ENCODE measurements at regions not wholly inside any gene's neighbourhood (a gene's known extent, or its start where the extent isn't known, plus 50 kb on each side); places are given as distances from the start of the nearest gene placed in this dataset.

- no peak for DNase-seq
Measured at GRCh38 chr1:209249785-209250440, 333.6 kb upstream of the CAMK1G start.

GRCh38 chr1:209250861-209251636 is 332.5 kb upstream of the CAMK1G start:
- DNase-seq = no peak

- DNase-seq = no peak
Measured at GRCh38 chr1:209256766-209257350, 326.7 kb upstream of the CAMK1G start.

- no peak for DNase-seq
Measured at GRCh38 chr1:209257454-209257853, 326.1 kb upstream of the CAMK1G start.

- DNase-seq = no peak
Measured at GRCh38 chr1:209260136-209260535, 323.4 kb upstream of the CAMK1G start.

GRCh38 chr1:209262631-209263030 is 320.9 kb upstream of the CAMK1G start:
- no peak for DNase-seq

GRCh38 chr1:209265301-209265700 is 318.2 kb upstream of the CAMK1G start:
- DNase-seq = no peak

GRCh38 chr1:209266590-209267205 is 316.8 kb upstream of the CAMK1G start:
- no peak for DNase-seq

GRCh38 chr1:209267968-209268367 is 315.5 kb upstream of the CAMK1G start:
- DNase-seq = no peak

GRCh38 chr1:209268479-209268878 is 315.0 kb upstream of the CAMK1G start:
- DNase-seq = no peak

- DNase-seq = no peak
Measured at GRCh38 chr1:209276321-209276720, 307.2 kb upstream of the CAMK1G start.

- no peak for DNase-seq
Measured at GRCh38 chr1:209277662-209278061, 305.9 kb upstream of the CAMK1G start.

GRCh38 chr1:209291715-209292114 is 291.8 kb upstream of the CAMK1G start:
- DNase-seq = no peak

- DNase-seq = no peak
Measured at GRCh38 chr1:209302779-209303568, 280.5 kb upstream of the CAMK1G start.

GRCh38 chr1:209304166-209304565 is 279.3 kb upstream of the CAMK1G start:
- no peak for DNase-seq

GRCh38 chr1:209305221-209305954 is 278.1 kb upstream of the CAMK1G start:
- DNase-seq = no peak

GRCh38 chr1:209307846-209308245 is 275.7 kb upstream of the CAMK1G start:
- no peak for DNase-seq

- no peak for DNase-seq
Measured at GRCh38 chr1:209309198-209309597, 274.3 kb upstream of the CAMK1G start.

- no peak for DNase-seq
Measured at GRCh38 chr1:209311770-209312169, 271.7 kb upstream of the CAMK1G start.

GRCh38 chr1:209316929-209317328 is 266.6 kb upstream of the CAMK1G start:
- DNase-seq = no peak

- DNase-seq = no peak
Measured at GRCh38 chr1:209318181-209319056, 265.1 kb upstream of the CAMK1G start.
